Neural cell (in vitro differentiated cells): ENCODE measurements at regions not wholly inside any gene's neighbourhood (a gene's known extent, or its start where the extent isn't known, plus 50 kb on each side); places are given as distances from the start of the nearest gene placed in this dataset.

ENCODE experiments used
- H2AFZ ChIP-seq: fragments of 200-600, 300-800 bp; sonication (generic), shearing (Covaris generic); 2 replicates; pipeline ENCODE4 v1.6.0; 2014; ENCODE audit warnings: low read depth, mild to moderate bottlenecking, antibody characterized with exemption, low read length, moderate library complexity
- H3F3A ChIP-seq: fragments of 200-600 bp; shearing (Covaris generic); 2 replicates; pipeline ENCODE4 v1.6.1; 2016; ENCODE audit warnings: mild to moderate bottlenecking, moderate library complexity, mixed read lengths, antibody characterized with exemption, low read length; ENCODE audit not compliant: insufficient read depth, poor library complexity, severe bottlenecking
- H3K27ac ChIP-seq: fragments of 200-600, 300-800 bp; sonication (generic), shearing (Covaris generic); 2 replicates; pipeline ENCODE4 v1.5.1; 2014; ENCODE audit warnings: mild to moderate bottlenecking, low read length, moderate library complexity
- H3K27me3 ChIP-seq: fragments of 300-800, 200-600 bp; sonication (generic), shearing (Covaris generic); 2 replicates; pipeline ENCODE4 v1.6.0; 2014; ENCODE audit warnings: mild to moderate bottlenecking, low read depth, low read length, moderate library complexity; ENCODE audit not compliant: insufficient read depth
- H3K36me3 ChIP-seq: fragments of 300-800, 200-600 bp; sonication (generic), shearing (Covaris generic); 2 replicates; pipeline ENCODE4 v1.5.1; 2014; ENCODE audit warnings: mild to moderate bottlenecking, antibody characterized with exemption, low read length, moderate library complexity; ENCODE audit not compliant: insufficient read depth
- H3K4me2 ChIP-seq: fragments of 300-800, 200-600 bp; sonication (generic), shearing (Covaris generic); 2 replicates; pipeline ENCODE4 v1.6.0; 2014; ENCODE audit warnings: mild to moderate bottlenecking, low read length
- H3K4me3 ChIP-seq: fragments of 300-800, 200-600 bp; sonication (generic), shearing (Covaris generic); 2 replicates; pipeline ENCODE4 v1.5.1; 2014; ENCODE audit warnings: mild to moderate bottlenecking, low read length, moderate library complexity
- H3K79me2 ChIP-seq: fragments of 200-600 bp; shearing (Covaris generic); replicated peaks from 2 replicates; pipeline ENCODE4 v1.6.0; 2014; ENCODE audit warnings: mild to moderate bottlenecking, low read length, moderate library complexity; ENCODE audit not compliant: insufficient read depth
- H3K9ac ChIP-seq: fragments of 300-800, 200-600 bp; sonication (generic), shearing (Covaris generic); 2 replicates; pipeline ENCODE4 v1.6.1; 2016; ENCODE audit warnings: mild to moderate bottlenecking, low read length, mixed read lengths
- H3K9me2 ChIP-seq: fragments of 200-600 bp; shearing (Covaris generic); 2 replicates; pipeline ENCODE4 v1.6.1; 2016; ENCODE audit warnings: mild to moderate bottlenecking, low read length, mixed read lengths; ENCODE audit not compliant: insufficient read depth
- H3K9me3 ChIP-seq: fragments of 200-600, 300-800 bp; sonication (generic), shearing (Covaris generic); 2 replicates; pipeline ENCODE4 v1.6.1; 2016; ENCODE audit warnings: mild to moderate bottlenecking, mixed run types, low read length, moderate library complexity, mixed read lengths
- H4K20me1 ChIP-seq: fragments of 200-600 bp; shearing (Covaris generic); 2 replicates; pipeline ENCODE4 v1.6.1; 2016; ENCODE audit warnings: mild to moderate bottlenecking, mixed run types; ENCODE audit not compliant: insufficient read depth
- EP300 ChIP-seq: fragments of 450-650 bp; conservative IDR thresholded peaks from 2 replicates; pipeline ENCODE4 v1.6.1; 2014; ENCODE audit warnings: antibody characterized with exemption, mild to moderate bottlenecking, moderate library complexity; ENCODE audit not compliant: poor library complexity, severe bottlenecking
- EZH2 ChIP-seq: fragments of 200-600, 300-800 bp; shearing (Covaris generic), sonication (generic); IDR thresholded peaks from 2 replicates; pipeline ENCODE4 v1.6.1; 2014; ENCODE audit warnings: antibody characterized with exemption, low read length, borderline replicate concordance, mild to moderate bottlenecking; ENCODE audit not compliant: insufficient read depth, poor library complexity, severe bottlenecking
- MXI1 ChIP-seq: fragments of 450-650 bp; conservative IDR thresholded peaks from 2 replicates; pipeline ENCODE4 v1.6.1; 2014; ENCODE audit warnings: antibody characterized with exemption, mild to moderate bottlenecking; ENCODE audit not compliant: poor library complexity, severe bottlenecking
- POLR2AphosphoS5 ChIP-seq: IDR thresholded peaks from 2 replicates; pipeline ENCODE4 v1.6.1; 2012
- RAD21 ChIP-seq: fragments of 450-650 bp; conservative IDR thresholded peaks from 2 replicates; pipeline ENCODE4 v1.6.1; 2014; ENCODE audit warnings: antibody characterized with exemption, mild to moderate bottlenecking, moderate library complexity
- REST ChIP-seq: IDR thresholded peaks from 2 replicates; pipeline ENCODE4 v1.6.1; 2012; ENCODE audit warnings: borderline replicate concordance
- SMC3 ChIP-seq: fragments of 450-650 bp; conservative IDR thresholded peaks from 2 replicates; pipeline ENCODE4 v1.6.1; 2014; ENCODE audit warnings: antibody characterized with exemption, mild to moderate bottlenecking, moderate library complexity; ENCODE audit not compliant: poor library complexity
- TAF1 ChIP-seq: IDR thresholded peaks from 2 replicates; pipeline ENCODE4 v1.6.1; 2012; ENCODE audit warnings: low read depth
- TF ChIP-seq, protein P1 (sequence below): fragments of 450-650 bp; IDR thresholded peaks from 2 replicates; pipeline ENCODE4 v1.5.1; 2014; ENCODE audit warnings: antibody characterized with exemption, mild to moderate bottlenecking, moderate library complexity; ENCODE audit not compliant: poor library complexity, severe bottlenecking

DNA sequence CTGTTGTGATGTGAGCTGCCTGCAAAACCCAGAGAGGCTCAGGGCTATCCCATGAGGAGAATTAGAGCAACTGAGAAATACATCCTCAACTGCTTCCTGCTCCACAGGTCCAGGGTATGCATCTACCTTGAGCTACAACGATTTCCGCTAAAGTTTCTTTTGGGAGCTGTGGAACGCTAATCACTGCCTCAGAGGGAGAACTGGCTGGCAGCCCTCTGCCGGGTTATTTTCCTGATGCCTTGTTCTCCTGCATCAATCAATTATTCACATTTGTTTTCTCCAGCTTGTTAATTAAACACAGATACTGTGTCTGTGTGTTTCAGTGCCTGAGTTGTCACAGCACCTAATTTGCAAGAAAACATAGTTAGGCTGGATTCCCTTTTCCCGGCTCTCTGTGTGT lies 211.1 kb upstream of the PLET1 start:
- Histone ChIP-seq H3F3A (no peaks in the 10 kb centered on the region), H3K27ac (no peak overlapping the region), H4K20me1 (no peaks in the 10 kb centered on the region), H3K9me3 (no peaks in the 10 kb centered on the region), H3K4me3 (no peak overlapping the region), H3K9ac (no peak overlapping the region), H3K27me3 (no peaks in the 10 kb centered on the region), H3K4me2 (no peak overlapping the region), H3K9me2 (no peaks in the 10 kb centered on the region), H3K36me3 (no peaks in the 10 kb centered on the region), H3K79me2 (no peaks in the 10 kb centered on the region), H2AFZ (no peak overlapping the region)
- TF ChIP-seq POLR2AphosphoS5: no peak
- TF ChIP-seq REST: no peak
- TF ChIP-seq MXI1: no peak
- TF ChIP-seq, protein P1, sequence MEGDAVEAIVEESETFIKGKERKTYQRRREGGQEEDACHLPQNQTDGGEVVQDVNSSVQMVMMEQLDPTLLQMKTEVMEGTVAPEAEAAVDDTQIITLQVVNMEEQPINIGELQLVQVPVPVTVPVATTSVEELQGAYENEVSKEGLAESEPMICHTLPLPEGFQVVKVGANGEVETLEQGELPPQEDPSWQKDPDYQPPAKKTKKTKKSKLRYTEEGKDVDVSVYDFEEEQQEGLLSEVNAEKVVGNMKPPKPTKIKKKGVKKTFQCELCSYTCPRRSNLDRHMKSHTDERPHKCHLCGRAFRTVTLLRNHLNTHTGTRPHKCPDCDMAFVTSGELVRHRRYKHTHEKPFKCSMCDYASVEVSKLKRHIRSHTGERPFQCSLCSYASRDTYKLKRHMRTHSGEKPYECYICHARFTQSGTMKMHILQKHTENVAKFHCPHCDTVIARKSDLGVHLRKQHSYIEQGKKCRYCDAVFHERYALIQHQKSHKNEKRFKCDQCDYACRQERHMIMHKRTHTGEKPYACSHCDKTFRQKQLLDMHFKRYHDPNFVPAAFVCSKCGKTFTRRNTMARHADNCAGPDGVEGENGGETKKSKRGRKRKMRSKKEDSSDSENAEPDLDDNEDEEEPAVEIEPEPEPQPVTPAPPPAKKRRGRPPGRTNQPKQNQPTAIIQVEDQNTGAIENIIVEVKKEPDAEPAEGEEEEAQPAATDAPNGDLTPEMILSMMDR: no peak
- no peak for TF ChIP-seq TAF1
- TF ChIP-seq SMC3: no peak
- no peak for TF ChIP-seq RAD21

GRCh38 chr11:112477152-112477551 lies 216.5 kb upstream of the PLET1 start:
- Histone ChIP-seq H3K27me3 (no peaks in the 10 kb centered on the region), H3F3A (no peaks in the 10 kb centered on the region), H3K9me2 (no peaks in the 10 kb centered on the region), H3K79me2 (no peaks in the 10 kb centered on the region), H3K4me2 (no peak overlapping the region), H3K4me3 (no peak overlapping the region), H4K20me1 (no peaks in the 10 kb centered on the region), H3K36me3 (no peaks in the 10 kb centered on the region), H3K9me3 (no peaks in the 10 kb centered on the region), H3K9ac (no peak overlapping the region), H3K27ac (no peak overlapping the region), H2AFZ (no peak overlapping the region)
- TF ChIP-seq POLR2AphosphoS5 (no peak), MXI1 (no peak), EP300 (no peak), EZH2 (no peak), TAF1 (no peak), REST (no peak), RAD21 (no peak)
- TF ChIP-seq, protein P1: no peak
